Suprapubic skin (tissue), 3 donors: ENCODE measurements at regions not wholly inside any gene's neighbourhood (a gene's known extent, or its start where the extent isn't known, plus 50 kb on each side); places are given as distances from the start of the nearest gene placed in this dataset.

Experiments
- EP300 ChIP-seq: sonication (generic); formaldehyde crosslinking; IDR thresholded peaks from one replicate; pipeline ENCODE4 v1.6.1; 2017; ENCODE audit warnings: antibody characterized with exemption
- POLR2A ChIP-seq, 2 donors: fragments of 450-650 bp; IDR thresholded peaks; one replicate each; pipeline ENCODE4 v1.6.1; 2017; ENCODE audit warnings: antibody characterized with exemption in 2 of 2, mild to moderate bottlenecking in 2 of 2, moderate library complexity in 2 of 2
- TF ChIP-seq, protein P1 (sequence below), 2 donors: fragments of 200-600 bp in 1 of 2; fragments of 450-650 bp in 1 of 2; sonication (generic) in 1 of 2; IDR thresholded peaks; one replicate each; pipeline ENCODE4 v1.5.1; 2016 to 2019; ENCODE audit warnings: antibody characterized with exemption in 2 of 2, mild to moderate bottlenecking in 1 of 2, moderate library complexity in 1 of 2

DNA sequence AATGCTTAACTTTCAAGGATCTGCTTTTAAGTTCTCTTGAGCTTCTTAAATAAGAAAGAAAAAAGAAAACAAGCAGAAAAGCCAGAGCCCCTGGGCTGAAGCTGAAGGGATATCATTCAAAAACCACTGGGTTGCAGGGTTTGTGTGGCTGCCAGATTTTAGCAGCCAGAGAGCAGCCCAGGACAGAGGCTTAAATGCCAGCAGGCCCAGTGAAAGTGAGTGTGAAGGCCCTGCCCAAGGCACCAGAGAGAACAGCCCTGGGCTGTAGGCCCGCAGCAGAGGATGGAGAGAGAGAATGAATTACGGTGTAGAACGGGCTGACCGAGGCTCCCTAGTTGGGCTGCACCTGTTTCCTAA, 106.3 kb upstream of the BOC start:
- TF ChIP-seq EP300: no peak
- TF ChIP-seq, protein P1, sequence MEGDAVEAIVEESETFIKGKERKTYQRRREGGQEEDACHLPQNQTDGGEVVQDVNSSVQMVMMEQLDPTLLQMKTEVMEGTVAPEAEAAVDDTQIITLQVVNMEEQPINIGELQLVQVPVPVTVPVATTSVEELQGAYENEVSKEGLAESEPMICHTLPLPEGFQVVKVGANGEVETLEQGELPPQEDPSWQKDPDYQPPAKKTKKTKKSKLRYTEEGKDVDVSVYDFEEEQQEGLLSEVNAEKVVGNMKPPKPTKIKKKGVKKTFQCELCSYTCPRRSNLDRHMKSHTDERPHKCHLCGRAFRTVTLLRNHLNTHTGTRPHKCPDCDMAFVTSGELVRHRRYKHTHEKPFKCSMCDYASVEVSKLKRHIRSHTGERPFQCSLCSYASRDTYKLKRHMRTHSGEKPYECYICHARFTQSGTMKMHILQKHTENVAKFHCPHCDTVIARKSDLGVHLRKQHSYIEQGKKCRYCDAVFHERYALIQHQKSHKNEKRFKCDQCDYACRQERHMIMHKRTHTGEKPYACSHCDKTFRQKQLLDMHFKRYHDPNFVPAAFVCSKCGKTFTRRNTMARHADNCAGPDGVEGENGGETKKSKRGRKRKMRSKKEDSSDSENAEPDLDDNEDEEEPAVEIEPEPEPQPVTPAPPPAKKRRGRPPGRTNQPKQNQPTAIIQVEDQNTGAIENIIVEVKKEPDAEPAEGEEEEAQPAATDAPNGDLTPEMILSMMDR (IDR thresholded peaks at IDR 0.05): no peak
- TF ChIP-seq POLR2A (IDR thresholded peaks at IDR 0.05): no peak
